ENCODE measurements at regions not wholly inside any gene's neighbourhood (a gene's known extent, or its start where the extent isn't known, plus 50 kb on each side); places are given as distances from the start of the nearest gene placed in this dataset.
A peak's percentile ranks its signal among the peaks of the same experiment; 100 is the strongest.

GRCh38 chrX:76228499-76228898 is 55.6 kb downstream of the PBDC1 start:
- no peak for FAIRE-seq
- DNase-seq (ENCODE audit: insufficient read length, low spot score), result no peak

GRCh38 chrX:76248901-76249300 is 76.0 kb downstream of the PBDC1 start:
- no peak for FAIRE-seq
- DNase-seq (ENCODE audit: insufficient read length, low spot score), result no peak

- DNase-seq (ENCODE audit: insufficient read length, low spot score), result peak; percentile 9
- no peak for FAIRE-seq
Measured at GRCh38 chrX:76253432-76253831, 80.6 kb downstream of the PBDC1 start.

- DNase-seq (ENCODE audit: insufficient read length, low spot score) (peak; percentile 1), FAIRE-seq (no peak)
Measured at GRCh38 chrX:76279007-76279406, 106.1 kb downstream of the PBDC1 start.

Measured in HTR-8/SVneo (cell line).